Skeletal muscle cell (primary cell): ENCODE measurements at regions not wholly inside any gene's neighbourhood (a gene's known extent, or its start where the extent isn't known, plus 50 kb on each side); places are given as distances from the start of the nearest gene placed in this dataset.

Source experiments
- DNase-seq: peaks from one replicate; pipeline ENCODE4 v3.0.0-alpha.2; 2010; ENCODE audit warnings: low read depth
- H3K4me3 ChIP-seq: 2 replicates; pipeline ENCODE4 v1.5.1; 2011; ENCODE audit warnings: low read depth, mild to moderate bottlenecking, control low read depth, low read length, moderate library complexity

DNA sequence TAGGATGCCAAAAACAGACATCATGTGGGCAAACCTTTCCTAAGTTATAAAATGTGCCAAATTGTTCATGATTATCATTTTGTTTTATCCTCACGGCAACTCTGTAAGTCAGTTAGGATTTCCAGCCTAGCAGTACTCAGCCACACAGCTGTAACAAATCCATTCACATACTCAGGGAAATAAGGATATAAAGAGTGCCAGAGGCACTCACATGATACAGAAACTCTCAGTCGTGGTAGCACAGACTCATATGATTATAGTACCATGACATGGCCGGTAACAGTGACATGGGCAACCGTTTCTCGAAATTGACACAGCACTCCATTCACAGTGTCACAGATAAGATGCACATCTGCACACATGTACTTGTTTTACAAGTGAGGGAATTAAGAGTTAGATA lies 344.2 kb downstream of the LRIG3 start:
- DNase-seq = no peak
- H3K4me3 ChIP-seq = no peak overlapping the region

DNA sequence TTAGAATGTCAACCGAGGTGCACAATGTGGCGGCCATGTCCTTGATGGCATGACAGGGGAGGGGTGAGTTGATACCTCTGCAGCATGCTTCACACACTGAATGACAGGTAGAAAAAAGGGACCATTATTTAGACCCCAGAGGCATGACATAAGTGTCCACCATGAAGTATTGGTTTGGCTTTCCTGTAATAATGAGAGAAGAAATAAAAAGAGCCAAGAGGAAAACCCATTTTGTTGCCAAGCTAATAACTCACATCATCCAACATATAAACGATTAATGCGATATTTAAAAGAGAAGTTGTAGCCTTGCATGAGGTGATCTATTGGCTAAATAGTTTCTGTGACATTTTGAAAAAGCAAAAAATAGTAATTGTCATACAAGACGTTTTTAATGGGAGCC lies 343.4 kb downstream of the LRIG3 start:
- H3K4me3 ChIP-seq = no peak overlapping the region
- DNase-seq = no peak

DNA sequence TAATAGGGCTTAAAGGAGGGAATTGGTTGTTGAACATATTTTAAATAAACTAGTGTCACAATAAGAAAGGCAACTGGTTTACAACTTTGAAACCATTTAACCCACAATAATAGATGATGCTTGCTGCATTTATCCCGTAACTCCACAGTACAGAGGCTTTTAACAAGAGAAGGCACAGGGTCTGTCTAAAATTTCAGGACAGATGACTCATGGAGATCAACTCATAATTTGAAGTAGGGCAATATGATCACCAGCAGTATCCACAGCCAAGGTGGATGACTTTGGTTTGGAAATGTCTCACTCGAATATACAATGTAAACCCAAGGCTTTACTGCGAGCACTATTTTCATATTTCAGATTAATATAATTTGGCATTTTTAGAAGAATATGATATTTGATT lies 340.2 kb downstream of the LRIG3 start:
- no peak overlapping the region for H3K4me3 ChIP-seq
- DNase-seq = no peak

DNA sequence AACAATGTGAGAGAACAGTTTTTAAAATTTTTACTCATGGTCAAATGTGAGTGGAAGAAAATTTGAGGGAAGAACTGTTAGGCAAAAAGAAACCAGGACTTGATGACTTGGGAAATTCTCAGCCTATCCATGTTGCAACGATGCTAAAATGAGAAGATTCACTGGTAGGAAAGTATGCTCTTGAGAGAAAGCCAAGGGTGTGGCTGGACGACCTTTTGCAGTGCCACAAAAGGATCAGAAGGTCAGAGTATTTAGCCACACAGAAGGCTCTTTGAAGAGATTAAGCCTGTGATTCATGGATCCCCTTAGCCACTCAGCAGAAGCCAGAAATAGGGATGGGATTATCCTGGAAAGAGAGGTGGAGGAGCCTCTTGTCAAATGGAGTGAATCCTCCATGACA lies 336.8 kb downstream of the LRIG3 start:
- no peak overlapping the region for H3K4me3 ChIP-seq
- DNase-seq = peak; percentile 36

DNA sequence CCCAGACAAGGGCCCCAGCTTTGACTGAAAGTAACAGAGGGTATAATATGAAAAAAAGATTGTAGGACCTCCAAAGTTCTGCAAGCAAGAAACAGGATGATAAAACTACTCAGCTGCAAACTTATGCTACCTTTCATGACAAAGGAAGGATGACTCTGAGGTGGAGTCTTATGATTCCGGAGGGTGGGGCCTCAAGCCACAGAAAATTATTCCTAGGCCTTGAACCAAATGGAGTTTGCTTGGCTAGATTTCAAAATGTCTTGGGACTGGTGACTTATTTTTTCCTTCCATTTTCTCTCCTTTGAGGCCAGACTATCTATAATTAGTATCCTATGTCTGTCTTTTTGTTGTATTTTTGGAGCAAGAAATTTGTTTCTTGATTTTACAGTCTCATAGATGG lies 336.4 kb downstream of the LRIG3 start:
- DNase-seq = no peak
- no peak overlapping the region for H3K4me3 ChIP-seq

DNA sequence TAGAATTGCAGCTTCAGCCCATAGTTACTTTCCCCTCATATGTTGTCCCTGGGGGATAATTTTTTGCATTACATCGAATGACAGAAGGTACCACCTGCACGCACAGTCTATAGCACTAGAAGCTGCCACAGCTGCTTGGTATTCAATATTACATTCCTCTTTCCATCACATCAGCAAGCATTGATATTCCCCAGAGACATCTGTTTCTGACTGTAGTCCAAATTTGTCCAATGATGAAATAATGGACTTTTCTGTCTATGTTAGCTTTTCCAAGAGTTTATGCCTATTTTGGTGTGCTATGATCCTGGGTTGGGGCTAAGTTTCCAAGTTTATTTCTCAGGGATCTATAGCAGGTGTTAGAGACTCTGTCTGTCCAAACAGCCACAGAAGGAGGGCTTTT lies 335.4 kb downstream of the LRIG3 start:
- peak; percentile 61 for DNase-seq

DNA sequence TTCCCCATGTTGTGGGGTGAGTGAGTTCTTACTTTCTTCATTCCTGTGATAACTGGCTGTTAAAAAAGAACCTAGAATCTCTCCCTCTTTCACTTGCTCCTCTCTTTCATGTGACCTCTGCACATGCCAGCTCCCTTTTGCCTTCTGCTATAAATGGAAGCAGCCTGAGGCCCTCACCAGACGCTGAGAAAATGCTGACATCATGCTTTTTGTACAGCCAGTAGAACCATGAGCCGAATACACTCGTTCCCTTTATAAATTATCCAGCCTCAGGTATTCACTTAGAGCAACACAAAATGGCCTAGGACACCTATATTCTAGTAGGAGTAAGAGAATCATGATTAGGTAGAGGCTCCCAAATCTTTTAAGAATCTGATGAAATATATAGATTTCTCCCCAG lies 333.5 kb downstream of the LRIG3 start:
- no peak for DNase-seq
- no peak overlapping the region for H3K4me3 ChIP-seq

More for the DNA sequence above, 335.4 kb downstream of the LRIG3 start:
- H3K4me3 ChIP-seq = no peak overlapping the region

DNA sequence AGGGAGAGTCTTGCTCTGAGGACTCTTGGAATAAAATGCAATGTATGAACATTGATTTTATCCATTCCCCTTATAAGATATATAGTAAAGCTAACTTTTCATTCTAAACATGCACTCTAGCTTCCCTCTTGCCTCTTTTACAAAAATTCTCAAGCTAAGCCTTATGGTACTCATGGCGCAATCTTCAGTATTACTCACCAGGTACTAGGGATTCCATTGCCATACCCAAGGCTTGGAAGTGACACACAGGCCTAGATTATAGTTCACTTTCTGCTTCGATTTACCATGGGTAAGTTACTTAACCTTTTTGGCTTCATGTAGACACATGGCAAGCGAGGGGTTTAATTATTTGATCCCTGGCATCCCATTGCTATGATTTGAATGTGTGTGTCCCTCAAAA lies 331.5 kb downstream of the LRIG3 start:
- H3K4me3 ChIP-seq = no peak overlapping the region
- DNase-seq = peak; percentile 54

DNA sequence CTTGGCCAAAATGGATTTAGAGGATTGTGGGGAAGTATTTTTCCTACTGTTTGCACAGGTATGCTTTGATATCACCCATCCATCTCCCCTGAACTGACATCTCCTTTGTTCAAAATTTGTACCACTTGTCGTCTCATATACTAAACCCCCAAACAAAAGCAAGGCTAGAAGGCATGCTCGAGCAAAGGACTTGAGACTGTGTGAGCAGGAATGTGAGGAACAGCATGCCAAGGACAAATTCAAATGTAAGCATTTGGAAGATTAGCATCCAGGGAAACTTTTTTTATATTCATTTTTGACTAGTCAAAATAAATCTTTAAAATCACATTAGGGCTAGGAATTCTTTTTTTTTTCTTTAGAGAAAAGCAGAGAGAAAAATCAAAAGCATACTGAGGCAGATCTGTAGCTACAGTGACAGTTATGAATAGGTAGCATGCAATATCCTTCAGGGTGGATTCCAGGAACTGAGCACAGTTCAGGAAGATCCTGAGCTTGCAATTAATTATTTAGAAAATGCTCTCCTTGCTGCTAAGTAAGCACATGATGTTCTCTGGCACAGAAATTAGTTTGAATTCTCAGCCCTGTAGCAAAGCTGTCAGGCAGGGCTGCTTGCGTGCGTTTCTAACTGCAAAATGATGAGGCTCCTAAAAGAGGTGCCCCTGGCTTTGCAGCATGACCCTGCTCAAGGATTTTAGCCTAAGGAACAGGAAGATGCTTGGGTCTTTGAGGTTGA lies 327.7 kb downstream of the LRIG3 start:
- no peak for DNase-seq
- no peak overlapping the region for H3K4me3 ChIP-seq

DNA sequence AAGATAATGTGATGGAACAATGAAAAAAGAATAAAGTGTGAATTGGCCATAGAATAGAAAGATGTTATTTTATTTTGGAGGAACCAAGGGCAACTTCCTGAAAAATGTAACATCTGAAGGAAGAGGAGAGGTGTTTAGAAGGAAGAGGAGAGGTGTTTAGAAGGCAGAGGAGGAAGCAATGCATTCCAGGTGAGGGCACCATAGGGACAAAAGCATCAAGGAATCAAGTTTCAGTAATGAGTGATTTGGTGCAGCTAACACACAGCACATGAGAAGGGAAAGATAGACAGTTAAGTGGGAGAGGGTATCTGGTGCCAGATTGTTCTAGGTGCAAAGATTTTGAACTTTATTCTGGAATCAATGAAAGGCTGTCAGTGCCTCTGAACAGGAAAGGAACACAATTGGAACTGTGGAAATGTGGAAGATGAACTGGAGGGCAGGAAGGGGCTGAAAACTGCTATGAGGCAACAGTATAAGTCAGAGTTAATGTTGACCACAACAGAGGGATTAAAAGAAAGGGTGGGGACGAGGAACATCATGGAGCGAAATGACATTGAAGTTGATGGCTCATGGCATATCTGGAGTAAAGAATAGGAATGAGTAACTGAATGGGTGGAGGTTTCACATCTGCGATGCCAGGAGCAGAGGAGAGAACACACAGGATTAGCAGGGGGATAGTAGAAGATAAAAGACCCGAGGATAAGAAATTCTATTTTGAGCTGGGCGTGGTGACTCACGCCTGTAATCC lies 326.6 kb downstream of the LRIG3 start:
- no peak overlapping the region for H3K4me3 ChIP-seq
- no peak for DNase-seq

DNA sequence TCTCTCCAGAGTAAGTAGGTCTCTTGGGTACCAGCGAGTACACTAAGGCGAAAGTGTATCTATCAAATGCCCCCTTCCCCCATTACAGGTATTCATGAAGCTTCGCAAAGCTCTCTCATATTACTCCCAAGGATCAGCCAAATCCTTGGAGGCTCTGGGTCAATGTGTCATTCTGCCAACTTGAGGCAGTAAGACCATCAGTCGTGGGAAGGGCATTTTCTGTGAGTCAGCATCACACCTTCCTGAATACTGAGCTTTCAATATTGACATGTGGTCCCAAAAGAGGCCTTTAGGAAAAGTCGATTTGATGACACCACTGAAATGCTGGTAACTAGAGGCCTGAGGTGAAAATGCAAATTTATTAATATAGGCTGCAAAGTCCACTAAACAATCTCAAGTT lies 323.9 kb downstream of the LRIG3 start:
- no peak for DNase-seq
- H3K4me3 ChIP-seq = no peak overlapping the region

DNA sequence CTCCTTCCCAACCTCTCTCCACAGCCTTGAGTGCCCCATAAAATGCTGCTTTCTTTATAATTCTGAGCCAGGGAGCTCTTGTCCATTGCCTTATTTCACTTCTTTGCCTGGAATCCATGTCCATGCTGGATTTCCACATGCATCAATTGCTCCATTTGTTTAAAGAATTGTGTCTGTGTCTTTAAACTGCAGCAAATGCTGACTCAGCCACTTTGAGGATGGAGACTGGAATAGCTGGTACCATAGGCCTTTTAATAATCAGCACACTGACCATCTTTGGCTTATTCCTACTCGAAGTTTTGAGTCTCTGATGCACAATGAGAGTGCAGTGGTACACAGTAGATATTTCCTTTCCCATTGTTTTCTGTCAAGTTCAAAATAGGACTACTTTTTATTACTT lies 318.8 kb downstream of the LRIG3 start:
- H3K4me3 ChIP-seq = no peak overlapping the region
- DNase-seq = no peak

DNA sequence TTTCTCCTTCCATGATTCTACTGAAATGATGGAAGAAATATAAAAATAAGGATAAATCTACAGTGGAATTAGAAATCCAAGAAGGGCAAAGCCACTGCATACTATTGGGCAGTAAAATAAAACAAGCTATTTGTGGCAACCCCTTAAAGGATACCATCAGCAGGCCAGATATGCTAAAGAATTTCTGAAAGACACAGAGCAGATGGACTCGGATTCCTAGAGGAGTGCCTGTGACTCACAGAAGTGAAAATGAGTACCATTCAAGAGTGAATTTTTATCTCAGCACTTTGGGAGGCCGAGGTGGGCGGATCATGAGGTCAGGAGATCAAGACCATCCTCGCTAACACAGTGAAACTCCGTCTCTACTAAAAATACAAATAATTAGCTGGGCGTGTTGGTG lies 318.1 kb downstream of the LRIG3 start:
- no peak overlapping the region for H3K4me3 ChIP-seq
- DNase-seq = no peak

DNA sequence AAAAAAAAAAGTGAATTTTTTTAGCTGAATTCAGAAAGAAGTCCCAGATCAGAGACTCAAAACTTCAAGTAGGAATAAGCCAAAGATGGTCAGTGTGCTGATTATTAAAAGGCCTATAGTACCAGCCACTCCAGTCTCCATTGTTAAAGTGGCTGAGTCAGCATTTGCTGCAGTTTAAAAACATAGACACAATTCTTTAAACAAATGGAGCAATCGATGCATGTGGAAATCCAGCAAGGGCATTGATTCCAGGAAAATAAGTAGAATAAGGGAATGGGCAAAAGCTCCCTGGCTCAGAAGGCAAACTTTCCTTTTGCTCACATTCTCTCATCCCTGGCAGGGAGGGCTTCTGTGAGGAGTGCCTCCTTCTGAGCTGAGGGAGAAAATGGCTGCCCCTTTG lies 317.6 kb downstream of the LRIG3 start:
- no peak for DNase-seq
- H3K4me3 ChIP-seq = no peak overlapping the region

DNA sequence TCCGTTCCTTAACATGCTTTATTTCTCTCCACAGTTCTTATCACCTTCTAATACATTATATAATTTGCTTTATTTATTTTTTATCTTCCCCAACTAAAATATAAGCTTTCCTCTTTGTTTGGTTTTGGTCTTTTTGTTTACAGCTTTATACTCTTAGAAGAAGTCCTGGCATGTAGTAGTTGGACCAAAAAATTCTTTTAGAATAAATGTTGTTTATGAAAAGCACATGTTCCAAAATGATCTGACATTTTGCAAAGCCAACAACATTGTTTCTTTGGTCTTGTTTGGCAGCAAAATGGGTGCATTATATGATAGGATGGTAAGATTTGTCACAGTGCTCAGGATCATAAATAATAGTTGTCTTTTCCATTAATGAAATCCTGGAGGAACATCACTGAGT lies 312.5 kb downstream of the LRIG3 start:
- DNase-seq = no peak
- no peak overlapping the region for H3K4me3 ChIP-seq

DNA sequence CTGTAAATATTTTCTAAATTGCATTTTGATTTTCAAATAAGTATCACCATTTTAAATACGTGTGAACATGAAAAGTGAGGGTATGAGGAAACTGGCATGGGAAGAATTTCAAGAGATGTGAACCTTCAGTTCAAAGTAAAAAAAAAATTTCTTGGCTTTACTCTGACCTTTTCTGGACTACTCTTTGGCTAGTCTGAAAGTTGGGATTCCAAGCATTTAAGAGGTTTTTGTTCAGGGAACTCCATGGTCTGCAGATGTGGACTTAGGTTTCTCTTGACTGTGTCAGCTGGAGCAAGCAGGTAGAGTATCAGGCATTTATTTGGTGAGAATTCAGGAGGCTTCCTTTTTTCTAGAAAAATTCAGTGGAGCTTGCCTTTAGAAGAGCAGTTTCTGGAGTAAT lies 311.6 kb downstream of the LRIG3 start:
- no peak for DNase-seq
- no peak overlapping the region for H3K4me3 ChIP-seq

DNA sequence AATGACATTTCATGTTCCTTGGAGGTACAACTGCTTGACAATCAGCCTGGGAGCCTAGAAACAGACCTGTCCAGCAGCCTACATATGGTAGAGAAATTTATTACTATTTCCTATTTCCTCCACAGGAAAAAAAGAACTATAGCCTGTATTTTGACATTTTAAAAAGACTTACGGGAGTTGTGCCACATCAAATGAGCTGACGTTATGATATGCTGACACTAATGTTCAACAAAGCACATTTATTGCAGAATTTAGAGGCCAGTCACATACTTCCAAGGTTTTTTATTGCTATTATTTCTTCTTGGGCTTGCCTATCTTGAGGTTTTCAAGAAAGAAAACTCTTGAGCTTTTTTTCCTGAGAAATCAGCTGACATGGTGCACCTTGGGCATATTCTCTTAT lies 305.3 kb downstream of the LRIG3 start:
- no peak for DNase-seq
- no peak overlapping the region for H3K4me3 ChIP-seq

DNA sequence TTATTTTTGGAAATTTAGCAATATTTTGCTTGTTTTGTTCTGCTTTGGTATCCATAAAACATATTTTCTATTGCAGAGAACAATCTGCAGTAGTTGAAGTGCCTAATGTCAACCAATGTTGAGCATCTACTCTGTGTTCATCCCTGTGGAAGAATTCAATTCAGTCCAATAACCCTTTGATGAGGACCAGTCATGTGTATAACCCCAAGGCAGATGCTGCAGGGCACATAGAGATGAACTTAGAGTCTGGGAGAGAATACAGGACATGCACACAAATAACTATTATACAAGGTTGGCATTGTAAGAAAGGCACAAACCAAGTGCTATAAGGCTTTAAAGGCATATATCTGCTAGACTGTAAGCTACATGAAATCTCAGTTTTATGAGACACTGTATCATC lies 304.7 kb downstream of the LRIG3 start:
- DNase-seq = no peak
- H3K4me3 ChIP-seq = no peak overlapping the region

DNA sequence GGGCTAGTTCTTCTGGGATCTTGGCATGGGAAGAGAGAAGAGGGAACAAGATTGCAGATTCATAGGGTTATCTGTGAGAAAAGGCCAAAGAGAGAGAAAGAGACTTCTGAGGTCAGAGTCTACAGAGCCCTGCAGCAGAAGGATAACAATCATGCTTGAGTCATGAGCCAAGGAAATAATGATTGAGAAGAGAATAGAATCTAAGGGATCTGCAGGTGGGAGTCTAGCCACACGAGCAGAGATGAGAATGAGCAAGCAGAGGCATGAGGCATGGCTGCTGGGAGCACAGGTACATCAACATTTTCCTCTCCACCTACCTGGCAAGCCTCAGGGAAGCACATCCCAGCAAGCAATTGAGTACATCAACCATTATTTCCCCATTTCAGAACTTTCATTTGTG lies 303.7 kb downstream of the LRIG3 start:
- no peak overlapping the region for H3K4me3 ChIP-seq
- no peak for DNase-seq

DNA sequence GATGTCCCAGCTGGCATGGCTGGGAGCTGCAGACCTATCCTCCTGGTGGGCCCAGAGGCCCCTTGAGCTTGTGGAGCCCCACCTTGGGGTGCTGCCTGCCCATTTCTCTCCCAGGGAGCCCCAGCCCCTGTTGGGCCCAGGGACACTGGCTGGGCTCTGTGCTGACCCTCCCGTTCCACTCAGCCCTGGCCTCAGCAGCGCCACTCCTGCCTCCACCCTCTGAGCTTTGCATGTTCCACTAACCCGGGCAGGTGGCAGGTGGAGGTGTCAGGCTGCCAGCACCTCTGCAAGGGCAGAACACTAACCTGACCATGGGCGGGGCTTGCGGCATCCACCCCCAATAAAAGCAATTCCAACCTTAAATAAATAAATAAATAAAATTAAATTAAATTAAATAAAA lies 299.2 kb downstream of the LRIG3 start:
- DNase-seq = no peak
- H3K4me3 ChIP-seq = no peak overlapping the region

DNA sequence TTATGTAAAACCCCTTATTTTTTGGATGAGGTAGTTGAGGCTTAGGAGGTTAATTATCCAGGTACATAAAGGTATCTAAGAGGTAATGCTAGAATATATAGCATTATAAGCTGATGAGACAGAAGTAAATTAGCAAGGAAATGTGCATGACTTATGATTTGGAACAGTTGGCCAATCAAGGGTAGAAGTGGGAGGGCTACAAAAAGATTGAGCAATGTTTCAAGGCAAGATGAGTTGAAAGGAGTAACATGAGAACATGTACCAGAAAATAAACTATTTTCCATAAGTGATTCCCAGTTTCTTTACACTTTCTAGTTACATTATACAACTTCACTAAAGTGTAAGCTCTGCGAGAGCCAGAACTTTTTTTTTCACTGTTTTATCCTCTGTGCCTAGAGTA lies 290.9 kb downstream of the LRIG3 start:
- H3K4me3 ChIP-seq = no peak overlapping the region
- peak; percentile 10 for DNase-seq
